ENCODE measurements at regions not wholly inside any gene's neighbourhood (a gene's known extent, or its start where the extent isn't known, plus 50 kb on each side); places are given as distances from the start of the nearest gene placed in this dataset.

GRCh38 chr9:108186642-108187395, 669.0 kb downstream of the ACTL7B start:
- peak; percentile 31 for DNase-seq (ENCODE audit: low spot score)

- DNase-seq (ENCODE audit: low spot score) = no peak
Measured at GRCh38 chr9:108185613-108186012, 670.2 kb downstream of the ACTL7B start.

- no peak for DNase-seq (ENCODE audit: low spot score)
Measured at GRCh38 chr9:108184941-108185340, 670.8 kb downstream of the ACTL7B start.

- no peak for DNase-seq (ENCODE audit: low spot score)
Measured at GRCh38 chr9:108184009-108184408, 671.8 kb downstream of the ACTL7B start.

GRCh38 chr9:108182950-108183381, 672.8 kb downstream of the ACTL7B start:
- DNase-seq (ENCODE audit: low spot score) = no peak

GRCh38 chr9:108182270-108182669, 673.5 kb downstream of the ACTL7B start:
- DNase-seq (ENCODE audit: low spot score) = no peak

GRCh38 chr9:108181441-108181840, 674.3 kb downstream of the ACTL7B start:
- no peak for DNase-seq (ENCODE audit: low spot score)

- DNase-seq (ENCODE audit: low spot score) = peak; percentile 22
Measured at GRCh38 chr9:108180541-108180940, 675.2 kb downstream of the ACTL7B start.

- DNase-seq (ENCODE audit: low spot score) = no peak
Measured at GRCh38 chr9:108178318-108178717, 677.5 kb downstream of the ACTL7B start.

- no peak for DNase-seq (ENCODE audit: low spot score)
Measured at GRCh38 chr9:108168236-108168850, 678.8 kb upstream of the KLF4 start.

- DNase-seq (ENCODE audit: low spot score) = no peak
Measured at GRCh38 chr9:108167136-108167900, 677.7 kb upstream of the KLF4 start.

- no peak for DNase-seq (ENCODE audit: low spot score)
Measured at GRCh38 chr9:108166519-108166918, 677.0 kb upstream of the KLF4 start.

- DNase-seq (ENCODE audit: low spot score) = no peak
Measured at GRCh38 chr9:108163321-108164005, 673.9 kb upstream of the KLF4 start.

GRCh38 chr9:108162664-108163063, 673.1 kb upstream of the KLF4 start:
- DNase-seq (ENCODE audit: low spot score) = no peak

- no peak for DNase-seq (ENCODE audit: low spot score)
Measured at GRCh38 chr9:108161503-108161902, 671.9 kb upstream of the KLF4 start.

- DNase-seq (ENCODE audit: low spot score) = no peak
Measured at GRCh38 chr9:108160706-108161355, 671.3 kb upstream of the KLF4 start.

GRCh38 chr9:108160039-108160438, 670.5 kb upstream of the KLF4 start:
- no peak for DNase-seq (ENCODE audit: low spot score)

GRCh38 chr9:108158236-108158995, 668.8 kb upstream of the KLF4 start:
- no peak for DNase-seq (ENCODE audit: low spot score)

GRCh38 chr9:108156270-108156998, 666.9 kb upstream of the KLF4 start:
- DNase-seq (ENCODE audit: low spot score) = no peak

- no peak for DNase-seq (ENCODE audit: low spot score)
Measured at GRCh38 chr9:108153416-108153815, 663.8 kb upstream of the KLF4 start.
